ENCODE measurements at regions not wholly inside any gene's neighbourhood (a gene's known extent, or its start where the extent isn't known, plus 50 kb on each side); places are given as distances from the start of the nearest gene placed in this dataset.

- FAIRE-seq, result no peak
These were observed 165.7 kb upstream of the AHR start for GRCh38 chr7:17132726-17133125.

- FAIRE-seq, result no peak
These were observed 164.5 kb upstream of the AHR start for GRCh38 chr7:17133977-17134376.

- FAIRE-seq, result no peak
These were observed 163.7 kb upstream of the AHR start for GRCh38 chr7:17134786-17135185.

GRCh38 chr7:17136126-17136525 lies 162.3 kb upstream of the AHR start:
- FAIRE-seq, result no peak

GRCh38 chr7:17139081-17139480 lies 159.4 kb upstream of the AHR start:
- FAIRE-seq, result no peak

GRCh38 chr7:17140406-17140805 lies 158.0 kb upstream of the AHR start:
- FAIRE-seq, result no peak

GRCh38 chr7:17142831-17143541 lies 155.5 kb upstream of the AHR start:
- FAIRE-seq, result no peak

- no peak for FAIRE-seq
These were observed 154.1 kb upstream of the AHR start for GRCh38 chr7:17144322-17144721.

- FAIRE-seq, result no peak
These were observed 151.8 kb upstream of the AHR start for GRCh38 chr7:17146621-17147020.

- no peak for FAIRE-seq
These were observed 151.0 kb upstream of the AHR start for GRCh38 chr7:17147409-17147808.

- no peak for FAIRE-seq
These were observed 148.4 kb upstream of the AHR start for GRCh38 chr7:17150018-17150417.

GRCh38 chr7:17152721-17153120 lies 145.7 kb upstream of the AHR start:
- FAIRE-seq, result no peak

- no peak for FAIRE-seq
These were observed 144.9 kb upstream of the AHR start for GRCh38 chr7:17153536-17153935.

GRCh38 chr7:17155529-17155928 lies 142.9 kb upstream of the AHR start:
- FAIRE-seq, result no peak

- FAIRE-seq, result no peak
These were observed 140.2 kb upstream of the AHR start for GRCh38 chr7:17158261-17158660.

GRCh38 chr7:17159500-17160037 lies 138.9 kb upstream of the AHR start:
- no peak for FAIRE-seq

GRCh38 chr7:17166824-17167379 lies 131.6 kb upstream of the AHR start:
- no peak for FAIRE-seq

GRCh38 chr7:17168416-17168815 lies 130.0 kb upstream of the AHR start:
- FAIRE-seq, result no peak

- FAIRE-seq, result no peak
These were observed 127.0 kb upstream of the AHR start for GRCh38 chr7:17171427-17171826.

- FAIRE-seq, result no peak
These were observed 122.0 kb upstream of the AHR start for GRCh38 chr7:17176371-17177032.

- no peak for FAIRE-seq
These were observed 119.9 kb upstream of the AHR start for GRCh38 chr7:17178545-17178944.

- FAIRE-seq, result no peak
These were observed 117.0 kb upstream of the AHR start for GRCh38 chr7:17181482-17181881.

GRCh38 chr7:17183630-17184328 lies 114.7 kb upstream of the AHR start:
- FAIRE-seq, result no peak

Measured in A204.1 (cell line).